ENCODE measurements at regions not wholly inside any gene's neighbourhood (a gene's known extent, or its start where the extent isn't known, plus 50 kb on each side); places are given as distances from the start of the nearest gene placed in this dataset.

- H3F3A ChIP-seq (replicated peaks; ENCODE audit: insufficient read depth), result no peaks in the 10 kb centered on the region
- no peaks in the 10 kb centered on the region; a peak in 1 of 4 replicates for H3K4me1 ChIP-seq (ENCODE audit: control insufficient read depth in 1 of 2, insufficient read depth in 2 of 2, low read depth in 1 of 2, low read length in 1 of 2)
- no peak for TF ChIP-seq NRF1 (IDR thresholded peaks at IDR 0.05; ENCODE audit: low read depth, low read length)
- no peak for TF ChIP-seq MXI1 (IDR thresholded peaks at IDR 0.05; ENCODE audit: low read depth, low read length)
- H3K9ac ChIP-seq, result no peak overlapping the region
- no peak overlapping the region for H2AFZ ChIP-seq (ENCODE audit: low read depth)
- H3K27ac ChIP-seq (ENCODE audit: low read depth in 2 of 2, low read length in 1 of 2), result no peak overlapping the region
- H3K4me2 ChIP-seq, result no peak overlapping the region
- WGBS (ENCODE audit: low lambda C conversion rate), result 72% methylated on average over 9 of the region's 15 CpGs
- no peaks in the 10 kb centered on the region for H3K79me2 ChIP-seq (ENCODE audit: insufficient read depth)
- ChIA-PET CTCF (no interaction called here), POLR2A (no interaction called here)
- H3K27me3 ChIP-seq (ENCODE audit: insufficient read depth), result no peaks in the 10 kb centered on the region
- H3K9me3 ChIP-seq, result no peaks in the 10 kb centered on the region
- DNase-seq, result no peak
- no peaks in the 10 kb centered on the region for H3K9me2 ChIP-seq
- no peaks in the 10 kb centered on the region for H4K20me1 ChIP-seq (ENCODE audit: insufficient read depth)
- no peak overlapping the region for H3K4me3 ChIP-seq (ENCODE audit: low read depth in 2 of 2, low read length in 1 of 2)
- H3K36me3 ChIP-seq (replicated peaks in 1 of 2; ENCODE audit: control insufficient read depth in 1 of 2, insufficient read depth in 2 of 2, low read length in 1 of 2), result no peaks in the 10 kb centered on the region
These were observed 78.7 kb downstream of the SIK1 start for GRCh38 chr21:43348170-43348766.

- Histone ChIP-seq H3K9me2 (no peaks in the 10 kb centered on the region), H3K79me2 (ENCODE audit: insufficient read depth) (no peaks in the 10 kb centered on the region), H3K4me2 (no peak overlapping the region), H3K4me3 (ENCODE audit: low read depth in 2 of 2, low read length in 1 of 2) (no peak overlapping the region), H2AFZ (ENCODE audit: low read depth) (no peak overlapping the region), H3K4me1 (ENCODE audit: control insufficient read depth in 1 of 2, insufficient read depth in 2 of 2, low read depth in 1 of 2, low read length in 1 of 2) (no peaks in the 10 kb centered on the region; a peak in 1 of 4 replicates), H3K27ac (ENCODE audit: low read depth in 2 of 2, low read length in 1 of 2) (no peak overlapping the region), H3F3A (replicated peaks; ENCODE audit: insufficient read depth) (no peaks in the 10 kb centered on the region), H4K20me1 (ENCODE audit: insufficient read depth) (no peaks in the 10 kb centered on the region), H3K36me3 (replicated peaks in 1 of 2; ENCODE audit: control insufficient read depth in 1 of 2, insufficient read depth in 2 of 2, low read length in 1 of 2) (no peaks in the 10 kb centered on the region), H3K9me3 (no peaks in the 10 kb centered on the region), H3K9ac (no peak overlapping the region), H3K27me3 (ENCODE audit: insufficient read depth) (no peaks in the 10 kb centered on the region)
- CTCF ChIA-PET, result no interaction called here
- TF ChIP-seq FOXM1 (IDR thresholded peaks at IDR 0.05; ENCODE audit: low read depth) (no peak), TCF12 (IDR thresholded peaks at IDR 0.05) (no peak), MEF2A (IDR thresholded peaks at IDR 0.05; ENCODE audit: borderline replicate concordance, low read depth) (no peak), ELF1 (IDR thresholded peaks at IDR 0.05) (no peak), RXRA (IDR thresholded peaks at IDR 0.05; ENCODE audit: borderline replicate concordance, low read depth) (no peak), NFIC (IDR thresholded peaks at IDR 0.05; ENCODE audit: borderline replicate concordance) (no peak), CHD2 (IDR thresholded peaks at IDR 0.05; ENCODE audit: low read length, partially characterized antibody) (no peak), MXI1 (IDR thresholded peaks at IDR 0.05; ENCODE audit: low read depth, low read length) (no peak), RFX5 (IDR thresholded peaks at IDR 0.05; ENCODE audit: low read length) (no peak), NRF1 (IDR thresholded peaks at IDR 0.05; ENCODE audit: low read depth, low read length) (no peak), YY1 (IDR thresholded peaks at IDR 0.05; ENCODE audit: low read depth) (no peak)
- TF ChIP-seq, protein P1, sequence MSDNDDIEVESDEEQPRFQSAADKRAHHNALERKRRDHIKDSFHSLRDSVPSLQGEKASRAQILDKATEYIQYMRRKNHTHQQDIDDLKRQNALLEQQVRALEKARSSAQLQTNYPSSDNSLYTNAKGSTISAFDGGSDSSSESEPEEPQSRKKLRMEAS (IDR thresholded peaks at IDR 0.05; ENCODE audit: low read depth), result no peak
- TF ChIP-seq, protein P2, sequence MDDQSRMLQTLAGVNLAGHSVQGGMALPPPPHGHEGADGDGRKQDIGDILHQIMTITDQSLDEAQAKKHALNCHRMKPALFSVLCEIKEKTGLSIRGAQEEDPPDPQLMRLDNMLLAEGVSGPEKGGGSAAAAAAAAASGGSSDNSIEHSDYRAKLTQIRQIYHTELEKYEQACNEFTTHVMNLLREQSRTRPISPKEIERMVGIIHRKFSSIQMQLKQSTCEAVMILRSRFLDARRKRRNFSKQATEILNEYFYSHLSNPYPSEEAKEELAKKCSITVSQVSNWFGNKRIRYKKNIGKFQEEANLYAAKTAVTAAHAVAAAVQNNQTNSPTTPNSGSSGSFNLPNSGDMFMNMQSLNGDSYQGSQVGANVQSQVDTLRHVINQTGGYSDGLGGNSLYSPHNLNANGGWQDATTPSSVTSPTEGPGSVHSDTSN (IDR thresholded peaks at IDR 0.05), result no peak
- TF ChIP-seq, protein P3, sequence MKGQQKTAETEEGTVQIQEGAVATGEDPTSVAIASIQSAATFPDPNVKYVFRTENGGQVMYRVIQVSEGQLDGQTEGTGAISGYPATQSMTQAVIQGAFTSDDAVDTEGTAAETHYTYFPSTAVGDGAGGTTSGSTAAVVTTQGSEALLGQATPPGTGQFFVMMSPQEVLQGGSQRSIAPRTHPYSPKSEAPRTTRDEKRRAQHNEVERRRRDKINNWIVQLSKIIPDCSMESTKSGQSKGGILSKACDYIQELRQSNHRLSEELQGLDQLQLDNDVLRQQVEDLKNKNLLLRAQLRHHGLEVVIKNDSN (IDR thresholded peaks at IDR 0.05; ENCODE audit: borderline replicate concordance, low read depth), result no peak
- TF ChIP-seq, protein P4, sequence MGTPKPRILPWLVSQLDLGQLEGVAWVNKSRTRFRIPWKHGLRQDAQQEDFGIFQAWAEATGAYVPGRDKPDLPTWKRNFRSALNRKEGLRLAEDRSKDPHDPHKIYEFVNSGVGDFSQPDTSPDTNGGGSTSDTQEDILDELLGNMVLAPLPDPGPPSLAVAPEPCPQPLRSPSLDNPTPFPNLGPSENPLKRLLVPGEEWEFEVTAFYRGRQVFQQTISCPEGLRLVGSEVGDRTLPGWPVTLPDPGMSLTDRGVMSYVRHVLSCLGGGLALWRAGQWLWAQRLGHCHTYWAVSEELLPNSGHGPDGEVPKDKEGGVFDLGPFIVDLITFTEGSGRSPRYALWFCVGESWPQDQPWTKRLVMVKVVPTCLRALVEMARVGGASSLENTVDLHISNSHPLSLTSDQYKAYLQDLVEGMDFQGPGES (IDR thresholded peaks at IDR 0.05; ENCODE audit: low read depth, low read length), result no peak
- no peak for DNase-seq
- 92% methylated on average over 16 of the region's 21 CpGs for WGBS (ENCODE audit: low lambda C conversion rate)
- POLR2A ChIA-PET, result no interaction called here
These were observed 79.3 kb downstream of the SIK1 start for GRCh38 chr21:43347461-43348169.

All from SK-N-SH (cell line).